Caco-2 (cell line): ENCODE measurements at regions not wholly inside any gene's neighbourhood (a gene's known extent, or its start where the extent isn't known, plus 50 kb on each side); places are given as distances from the start of the nearest gene placed in this dataset.

ENCODE experiments used
- BruUV-seq: library from RNA; stranded (reverse); fragments of 400-500 nt; replicated peaks from 2 replicates; lab custom pipeline; 2021; lab: Mats Ljungman, UMichigan
- CTCF ChIA-PET: fragments of 300-600 bp; sonication (Branson Sonifier 250); formaldehyde crosslinking; loops from one replicate; lab custom pipeline; 2022; ENCODE audit warnings: antibody characterized with exemption; lab: Charles Lee
- POLR2A ChIA-PET: fragments of 300-600 bp; sonication (Branson Sonifier 250); formaldehyde crosslinking; loops from one replicate; lab custom pipeline; 2022; ENCODE audit warnings: antibody characterized with exemption; lab: Charles Lee
- DNase-seq, 2 experiments: peaks; one replicate each; pipeline versions ENCODE4 v3.0.0 to v3.0.0-alpha.2; 2020 to 2022
- H3K27me3 ChIP-seq: replicated peaks from 2 replicates; pipeline ENCODE4 v1.6.0; 2011; ENCODE audit warnings: low read length; ENCODE audit not compliant: control insufficient read depth, insufficient read depth
- H3K36me3 ChIP-seq: 2 replicates; pipeline ENCODE4 v1.5.1; 2011; ENCODE audit warnings: low read length; ENCODE audit not compliant: control insufficient read depth, insufficient read depth
- H3K4me1 ChIP-seq: fragments of 250-450 bp; sonication (Bioruptor Pico); 2 replicates; pipeline ENCODE4 v1.5.1; 2020; ENCODE audit warnings: mild to moderate bottlenecking
- H3K4me3 ChIP-seq: 2 replicates; pipeline ENCODE4 v1.5.1; 2011; ENCODE audit warnings: low read depth, mild to moderate bottlenecking, control low read depth, low read length
- H3K9me3 ChIP-seq: fragments of 250-450 bp; sonication (Bioruptor Pico); 2 replicates; pipeline ENCODE4 v1.5.1; 2020; ENCODE audit warnings: mild to moderate bottlenecking, moderate library complexity
- H3K27ac Mint-ChIP-seq: one replicate; pipeline ENCODE4 v1.8.0; 2022; ENCODE audit warnings: mixed read lengths; ENCODE audit not compliant: unreplicated experiment
- H3K27me3 Mint-ChIP-seq: one replicate; pipeline ENCODE4 v1.8.0; 2022; ENCODE audit warnings: mixed read lengths; ENCODE audit not compliant: insufficient read depth, unreplicated experiment
- H3K36me3 Mint-ChIP-seq: one replicate; pipeline ENCODE4 v1.8.0; 2022; ENCODE audit warnings: mild to moderate bottlenecking, mixed read lengths; ENCODE audit not compliant: insufficient read depth, unreplicated experiment
- H3K4me1 Mint-ChIP-seq: one replicate; pipeline ENCODE4 v1.8.0; 2022; ENCODE audit warnings: low read depth, mixed read lengths; ENCODE audit not compliant: unreplicated experiment
- H3K4me3 Mint-ChIP-seq: one replicate; pipeline ENCODE4 v1.8.0; 2022; ENCODE audit warnings: mild to moderate bottlenecking, moderate library complexity, mixed read lengths; ENCODE audit not compliant: unreplicated experiment
- H3K9me3 Mint-ChIP-seq: one replicate; pipeline ENCODE4 v1.8.0; 2022; ENCODE audit warnings: mixed read lengths; ENCODE audit not compliant: unreplicated experiment
- CTCF ChIP-seq, 2 experiments: fragments of 200-600 bp in 1 of 2; IDR thresholded peaks; 1 replicate in 1 of 2; 2 replicates in 1 of 2; pipeline versions ENCODE4 v1.5.1 to v1.8.0; 2011 to 2022; ENCODE audit warnings: antibody characterized with exemption in 1 of 2, control low read depth in 1 of 2, inconsistent platforms in 1 of 2, low read depth in 1 of 2, low read length in 1 of 2, mild to moderate bottlenecking in 1 of 2, moderate library complexity in 1 of 2; ENCODE audit not compliant: insufficient read depth in 1 of 2, severe bottlenecking in 1 of 2, unreplicated experiment in 1 of 2
- intact Hi-C: fragments of 100-400 bp; cut with micrococcal nuclease; formaldehyde crosslinking; loops from one replicate; pipeline ENCODE4 v1.10.0; 2022; ENCODE audit not compliant: unreplicated experiment

GRCh38 chr20:22805219-22805618 is 220.8 kb upstream of the FOXA2 start:
- no peak for TF ChIP-seq CTCF (IDR thresholded peaks at IDR 0.05; ENCODE audit: insufficient read depth in 1 of 2, low read depth in 1 of 2, low read length in 1 of 2, severe bottlenecking in 1 of 2, unreplicated experiment in 1 of 2)
- no peak overlapping the region for H3K27ac Mint-ChIP-seq
- ChIA-PET CTCF (no interaction called here), POLR2A (no interaction called here)
- no peaks in the 10 kb centered on the region for H3K9me3 ChIP-seq
- no peak overlapping the region for H3K4me3 Mint-ChIP-seq
- H3K4me1 Mint-ChIP-seq, result peaks cover 36% of the 10 kb centered on the region
- no peaks in the 10 kb centered on the region for H3K36me3 ChIP-seq
- BruUV-seq, result no TSS peak
- no peaks in the 10 kb centered on the region for H3K27me3 Mint-ChIP-seq
- no peaks in the 10 kb centered on the region for H3K9me3 Mint-ChIP-seq
- no peaks in the 10 kb centered on the region for H3K36me3 Mint-ChIP-seq
- peaks cover 38% of the 10 kb centered on the region for H3K4me1 ChIP-seq
- no peak overlapping the region for H3K4me3 ChIP-seq
- intact Hi-C loops, result loop anchor here (5.0 kb wide), 1 partner anchor 113 kb away; no protein-coding TSS in a partner anchor
- no peaks in the 10 kb centered on the region for H3K27me3 ChIP-seq
- DNase-seq, result peak in 1 of 2 experiments; percentile 29

GRCh38 chr20:22805996-22806395 is 221.6 kb upstream of the FOXA2 start:
- Histone ChIP-seq H3K36me3 (no peaks in the 10 kb centered on the region), H3K9me3 (no peaks in the 10 kb centered on the region), H3K27me3 (no peaks in the 10 kb centered on the region), H3K4me3 (no peak overlapping the region), H3K4me1 (peaks cover 38% of the 10 kb centered on the region)
- CTCF ChIA-PET, result interaction anchor here (1.4 kb wide), 1 partner anchor 114 kb away, joined by 5 read pairs; no protein-coding TSS in a partner anchor
- Mint-ChIP-seq H3K27me3 (no peaks in the 10 kb centered on the region), H3K36me3 (no peaks in the 10 kb centered on the region), H3K4me3 (no peak overlapping the region), H3K4me1 (peaks cover 33% of the 10 kb centered on the region), H3K9me3 (no peaks in the 10 kb centered on the region), H3K27ac (no peak overlapping the region)
- no peak for DNase-seq
- intact Hi-C loops, result loop anchor here (5.0 kb wide), 1 partner anchor 114 kb away; no protein-coding TSS in a partner anchor
- TF ChIP-seq CTCF (IDR thresholded peaks at IDR 0.05; ENCODE audit: insufficient read depth in 1 of 2, low read depth in 1 of 2, low read length in 1 of 2, severe bottlenecking in 1 of 2, unreplicated experiment in 1 of 2), result no peak
- POLR2A ChIA-PET, result no interaction called here
- BruUV-seq, result no TSS peak

- intact Hi-C loops, result loop anchor here (1.0 to 5.0 kb wide), 3 partner anchors 13 to 533 kb away; no protein-coding TSS in a partner anchor
- peak in 1 of 2 experiments; percentile 35 for DNase-seq
- Histone ChIP-seq H3K27me3 (no peaks in the 10 kb centered on the region), H3K4me1 (peaks cover 32% of the 10 kb centered on the region), H3K36me3 (no peaks in the 10 kb centered on the region), H3K9me3 (no peaks in the 10 kb centered on the region), H3K4me3 (no peak overlapping the region)
- H3K36me3 Mint-ChIP-seq, result no peaks in the 10 kb centered on the region
- TF ChIP-seq CTCF (IDR thresholded peaks at IDR 0.05; ENCODE audit: insufficient read depth in 1 of 2, low read depth in 1 of 2, low read length in 1 of 2, severe bottlenecking in 1 of 2, unreplicated experiment in 1 of 2), result no peak
- H3K4me1 Mint-ChIP-seq, result peaks cover 29% of the 10 kb centered on the region
- no peaks in the 10 kb centered on the region for H3K9me3 Mint-ChIP-seq
- ChIA-PET CTCF (interaction anchor here (0.7 to 1.4 kb wide), 6 partner anchors 12 to 534 kb away, joined by 3 to 5 read pairs (median 3); no protein-coding TSS in a partner anchor), POLR2A (interaction anchor here (0.5 kb wide), 1 partner anchor 504 kb away, joined by 3 read pairs; no protein-coding TSS in a partner anchor)
- no peaks in the 10 kb centered on the region for H3K27me3 Mint-ChIP-seq
- H3K27ac Mint-ChIP-seq, result peak overlapping the region; percentile 41
- BruUV-seq, result no TSS peak
- no peak overlapping the region for H3K4me3 Mint-ChIP-seq
Observed at GRCh38 chr20:22807045-22807444, 222.7 kb upstream of the FOXA2 start.
